GM21737 (cell line): ENCODE measurements at regions not wholly inside any gene's neighbourhood (a gene's known extent, or its start where the extent isn't known, plus 50 kb on each side); places are given as distances from the start of the nearest gene placed in this dataset.
A peak's percentile ranks its signal among the peaks of the same experiment; 100 is the strongest.
"Not testable (repeated sequence)": the region's sequence is repeated elsewhere in the genome, so short reads cannot be mapped to it uniquely, and the experiment has no call there.

Source experiments
- ATAC-seq: cut with Tn5 transposase; IDR thresholded peaks from one replicate; pipeline ENCODE4 v1.9.1; 2021; ENCODE audit warnings: mild to moderate bottlenecking, moderate library complexity; ENCODE audit not compliant: unreplicated experiment

DNA sequence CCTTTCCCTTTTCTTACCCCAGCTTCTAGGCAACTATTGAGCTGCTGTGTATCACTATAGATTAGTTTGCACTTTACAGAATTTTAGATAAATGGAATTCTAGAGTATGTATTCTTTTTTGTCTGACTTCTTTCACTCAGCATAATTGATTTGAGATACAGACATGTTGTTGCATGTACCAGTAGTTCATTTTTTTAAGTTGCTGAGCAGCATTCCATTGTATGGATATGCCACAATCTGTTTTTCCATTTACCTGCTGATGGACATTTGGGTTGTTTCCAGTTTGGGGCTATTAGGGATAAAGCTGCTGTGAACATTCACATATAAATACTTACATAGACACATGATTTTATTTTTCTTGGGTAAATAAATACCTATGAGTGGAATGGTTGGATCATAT, 135.7 kb downstream of the IGF1 start:
- no peak for ATAC-seq

DNA sequence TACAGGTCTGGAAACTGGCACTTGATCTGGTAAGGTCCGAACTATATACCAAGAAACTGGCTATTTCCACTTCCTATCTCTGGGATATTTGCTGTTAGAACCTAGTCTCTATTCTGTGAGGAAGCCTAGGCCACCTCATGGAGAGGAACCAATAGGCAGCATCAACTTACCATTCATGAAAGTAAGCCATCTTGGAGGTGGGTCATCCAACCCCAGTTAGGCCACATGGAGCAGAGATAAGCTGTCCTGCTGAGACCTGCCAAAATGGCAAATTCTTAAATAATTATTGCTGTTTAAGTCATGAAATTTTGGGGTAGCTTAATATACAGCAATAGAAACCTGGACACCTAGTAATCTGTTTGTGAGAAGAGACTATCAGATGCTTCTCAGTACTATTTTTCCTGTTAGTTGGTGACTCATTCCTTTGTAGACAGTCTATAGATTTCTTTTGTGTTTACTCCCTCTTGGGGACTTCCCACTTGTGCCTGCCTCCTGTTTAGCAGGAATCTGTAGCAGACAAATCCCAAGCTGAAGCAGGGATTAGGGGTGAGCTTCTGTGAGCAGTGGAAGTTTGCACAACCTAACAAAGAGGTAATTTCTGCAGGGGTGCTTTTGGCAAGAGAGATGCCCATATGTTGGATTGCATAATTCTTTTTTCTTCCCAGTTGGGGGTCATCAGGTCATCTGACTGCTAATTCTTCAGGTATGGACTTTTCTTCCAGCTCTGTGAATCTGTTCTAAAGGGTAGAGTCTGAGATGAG, 136.8 kb downstream of the IGF1 start:
- ATAC-seq, result no peak

DNA sequence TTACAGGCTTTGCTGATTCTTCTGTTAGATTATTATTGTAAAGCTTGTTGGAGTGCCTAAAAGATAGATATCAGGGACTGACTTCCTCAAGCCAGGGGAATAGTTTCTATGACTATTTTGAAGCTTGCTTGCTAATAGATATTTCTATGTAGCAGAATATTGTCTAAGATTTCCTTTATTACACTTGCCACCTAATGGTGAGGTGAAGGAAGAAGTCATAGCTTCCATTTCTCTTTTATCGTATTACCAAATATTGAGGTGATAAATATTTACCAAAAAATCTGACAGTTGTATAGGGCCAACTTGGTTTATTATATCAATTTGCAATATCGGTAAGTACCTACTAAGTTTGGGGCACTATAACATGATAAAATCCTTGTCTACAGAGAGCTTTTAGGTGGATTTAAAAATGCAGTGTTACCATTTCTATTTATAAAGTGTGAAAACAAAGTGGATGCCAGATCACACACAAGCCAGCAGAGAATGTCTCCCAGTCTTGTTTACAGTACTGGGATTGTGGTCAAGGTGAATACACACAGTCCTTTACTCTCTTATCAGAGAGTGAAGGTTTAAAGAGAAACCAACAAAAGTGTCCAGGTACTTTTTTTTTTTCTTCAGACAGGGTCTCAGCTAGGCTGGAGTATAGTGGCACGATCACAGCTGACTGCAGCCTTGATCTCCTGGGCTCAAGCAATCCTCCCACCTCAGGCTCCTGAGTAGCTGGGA, 137.9 kb downstream of the IGF1 start:
- no peak for ATAC-seq

- ATAC-seq, result no peak
Observed at GRCh38 chr12:102334765-102335164, 137.1 kb upstream of the PMCH start.

GRCh38 chr12:102331419-102331818, 133.8 kb upstream of the PMCH start:
- no peak for ATAC-seq

- ATAC-seq, result no peak
Observed at GRCh38 chr12:102329883-102330282, 132.2 kb upstream of the PMCH start.

DNA sequence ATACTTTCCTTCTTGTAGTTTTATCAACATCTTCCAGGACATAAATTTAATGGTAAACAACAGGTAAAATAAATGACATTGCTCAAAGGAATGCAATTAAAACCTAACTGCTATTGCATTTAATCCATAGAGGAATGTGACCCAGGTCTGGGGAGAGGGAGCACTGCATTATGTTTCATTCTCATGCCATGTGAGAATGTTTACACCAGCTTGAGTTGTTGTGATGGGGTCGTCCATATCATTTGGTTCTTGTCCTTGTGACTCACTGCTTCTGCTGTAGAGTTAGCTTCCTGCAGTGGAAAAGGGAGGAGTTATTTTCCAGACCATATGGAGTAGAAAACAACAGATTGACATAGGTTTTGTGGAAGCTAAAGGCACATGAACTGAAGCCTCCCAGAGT, 129.3 kb upstream of the PMCH start:
- no peak for ATAC-seq

DNA sequence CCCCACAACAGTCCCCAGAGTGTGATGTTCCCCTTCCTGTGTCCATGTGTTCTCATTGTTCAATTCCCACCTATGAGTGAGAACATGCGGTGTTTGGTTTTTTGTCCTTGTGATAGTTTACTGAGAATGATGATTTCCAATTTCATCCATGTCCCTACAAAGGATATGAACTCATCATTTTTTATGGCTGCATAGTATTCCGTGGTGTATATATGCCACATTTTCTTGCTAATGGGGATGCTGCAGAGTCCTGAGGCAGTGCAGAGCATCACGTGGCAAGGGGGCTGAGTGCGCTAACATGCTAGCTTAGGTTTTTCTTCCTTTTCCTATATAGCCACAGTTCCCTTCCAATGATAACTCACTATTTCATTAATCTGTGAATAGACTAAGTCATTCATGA, 127.5 kb upstream of the PMCH start:
- not testable (repeated sequence) for ATAC-seq

DNA sequence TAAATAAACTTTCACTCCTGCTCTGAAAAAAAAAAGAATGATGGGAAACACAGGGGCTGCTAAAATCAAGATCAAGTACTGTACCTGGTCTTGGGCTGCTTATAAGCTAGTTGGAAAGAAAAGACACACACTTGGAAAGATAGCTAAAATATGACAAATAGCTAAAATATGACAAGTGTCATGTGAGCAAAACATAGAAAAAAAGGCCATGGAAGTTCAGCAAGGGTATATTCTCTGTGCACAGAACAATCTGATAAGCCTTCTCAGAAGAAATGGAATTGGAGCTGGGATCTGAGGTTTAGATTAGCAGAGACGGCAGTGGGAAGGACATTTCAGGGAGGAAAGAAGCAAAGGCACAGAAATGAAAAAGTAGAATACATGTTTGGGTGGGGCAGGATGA, 126.2 kb upstream of the PMCH start:
- ATAC-seq, result no peak

- no peak for ATAC-seq
Observed at GRCh38 chr12:102322254-102322653, 124.6 kb upstream of the PMCH start.

DNA sequence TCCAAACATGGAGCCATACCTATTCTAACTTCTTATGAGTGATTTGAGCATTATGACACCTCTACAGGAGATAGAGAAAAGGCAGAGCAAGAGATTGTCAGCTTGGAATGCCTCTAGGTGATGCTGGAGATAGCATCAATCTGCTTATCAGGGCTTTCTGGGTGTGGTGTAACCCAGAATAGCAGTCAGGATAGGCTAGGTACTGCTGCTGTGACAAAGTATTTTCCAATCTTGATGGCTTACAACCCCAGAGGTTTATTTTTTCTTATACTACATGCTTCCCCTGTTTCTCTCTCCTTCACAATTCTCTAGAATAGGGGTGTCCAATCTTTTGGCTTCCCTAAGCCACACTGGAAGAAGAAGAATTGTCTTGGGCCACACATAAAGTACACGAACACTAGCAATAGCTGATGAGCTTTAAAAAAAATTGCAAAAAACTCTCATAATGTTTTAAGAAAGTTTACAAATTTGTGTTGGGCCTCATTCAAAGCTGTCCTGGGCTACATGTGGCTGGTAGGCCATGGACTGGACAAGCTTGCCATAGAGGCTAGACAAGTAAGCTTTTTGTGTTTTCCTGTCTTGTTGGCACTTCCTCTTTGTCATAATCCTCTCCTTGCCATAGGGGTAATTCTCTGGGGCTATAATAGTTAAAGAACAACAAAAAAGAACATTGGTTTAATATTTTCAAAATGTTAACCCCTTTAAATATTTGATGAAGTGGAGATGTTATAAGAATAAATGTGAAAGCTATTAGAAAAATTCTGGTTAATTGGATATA, 123.9 kb upstream of the PMCH start:
- ATAC-seq, result no peak

GRCh38 chr12:102317155-102317554, 119.5 kb upstream of the PMCH start:
- ATAC-seq, result no peak

DNA sequence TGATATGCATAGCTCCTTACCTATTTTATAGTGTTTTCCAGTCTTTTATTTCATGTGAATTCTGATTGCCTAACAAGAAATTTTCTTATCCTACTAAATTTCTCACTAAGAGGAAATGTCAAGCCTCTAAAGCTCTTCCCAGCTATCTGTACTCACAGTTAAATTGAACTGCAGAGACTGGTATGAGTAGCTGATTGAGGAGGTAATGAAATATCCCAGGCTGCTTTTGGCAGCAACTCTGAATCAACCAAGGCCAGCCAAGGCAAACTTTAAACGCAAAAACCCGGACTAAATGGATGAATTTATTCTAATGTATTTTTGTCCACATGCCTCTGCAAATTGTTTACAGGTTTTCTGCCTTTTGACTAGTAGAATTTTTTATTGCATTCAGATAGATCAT, 119.1 kb upstream of the PMCH start:
- no peak for ATAC-seq

DNA sequence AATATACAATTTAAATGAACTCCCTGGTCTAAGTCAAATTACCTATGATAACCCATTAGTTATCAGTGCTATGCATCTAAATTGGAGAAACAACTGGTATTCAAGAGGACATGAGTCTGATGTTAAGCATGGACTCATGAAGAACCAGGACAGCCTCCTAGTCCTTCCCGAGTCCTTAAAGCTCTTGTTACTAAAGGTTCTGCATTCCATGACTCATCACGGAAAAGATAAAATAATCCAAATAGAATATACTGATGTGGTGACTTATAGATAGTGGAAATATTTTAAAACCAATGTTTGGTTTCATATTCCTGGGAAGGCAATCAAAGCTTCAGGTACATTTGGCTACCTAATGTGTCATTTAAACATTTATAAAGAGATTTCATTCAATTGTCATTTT, 117.2 kb upstream of the PMCH start:
- ATAC-seq, result no peak

- not testable (repeated sequence) for ATAC-seq
Observed at GRCh38 chr12:102313116-102313971, 115.7 kb upstream of the PMCH start.

GRCh38 chr12:102305486-102305885, 107.9 kb upstream of the PMCH start:
- ATAC-seq, result no peak

GRCh38 chr12:102304667-102305066, 107.0 kb upstream of the PMCH start:
- not testable (repeated sequence) for ATAC-seq

DNA sequence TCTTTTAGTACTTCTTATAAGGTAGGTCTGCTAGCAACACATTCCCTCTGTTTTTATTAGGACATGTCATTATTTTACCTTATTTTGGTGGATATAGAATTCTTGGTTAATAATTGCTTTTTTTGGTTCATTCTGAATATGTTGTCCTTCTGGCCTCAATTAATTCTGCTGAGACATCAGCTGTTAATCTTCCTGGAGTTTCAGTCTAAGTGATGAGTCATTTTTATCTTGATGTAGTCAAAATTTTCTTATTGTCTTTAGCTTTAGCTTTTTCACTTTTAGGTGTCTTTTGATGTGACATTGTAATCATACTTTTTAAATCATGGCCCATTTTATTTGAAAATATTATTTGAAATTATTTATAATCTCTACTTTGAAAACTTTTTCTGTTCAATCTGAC, 104.9 kb upstream of the PMCH start:
- ATAC-seq, result no peak

DNA sequence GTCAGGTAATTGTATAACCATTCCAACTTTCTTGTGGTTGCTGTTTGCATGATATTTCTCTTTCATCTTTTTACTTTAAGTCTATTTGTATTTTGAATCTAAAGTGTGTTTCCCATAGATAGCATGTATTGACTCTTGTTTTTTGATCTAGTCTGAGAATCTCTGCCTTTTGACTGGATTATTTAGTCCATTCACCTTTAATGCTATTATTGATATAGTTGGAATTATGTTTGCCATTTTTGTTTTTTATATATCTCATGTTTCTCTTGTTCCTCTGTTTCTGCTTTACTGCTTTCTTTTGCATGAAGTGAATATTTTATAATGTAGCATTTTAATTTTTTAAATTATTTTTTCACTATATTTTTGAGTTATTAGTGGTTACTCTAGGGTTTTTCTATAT, 103.9 kb upstream of the PMCH start:
- ATAC-seq, result no peak

DNA sequence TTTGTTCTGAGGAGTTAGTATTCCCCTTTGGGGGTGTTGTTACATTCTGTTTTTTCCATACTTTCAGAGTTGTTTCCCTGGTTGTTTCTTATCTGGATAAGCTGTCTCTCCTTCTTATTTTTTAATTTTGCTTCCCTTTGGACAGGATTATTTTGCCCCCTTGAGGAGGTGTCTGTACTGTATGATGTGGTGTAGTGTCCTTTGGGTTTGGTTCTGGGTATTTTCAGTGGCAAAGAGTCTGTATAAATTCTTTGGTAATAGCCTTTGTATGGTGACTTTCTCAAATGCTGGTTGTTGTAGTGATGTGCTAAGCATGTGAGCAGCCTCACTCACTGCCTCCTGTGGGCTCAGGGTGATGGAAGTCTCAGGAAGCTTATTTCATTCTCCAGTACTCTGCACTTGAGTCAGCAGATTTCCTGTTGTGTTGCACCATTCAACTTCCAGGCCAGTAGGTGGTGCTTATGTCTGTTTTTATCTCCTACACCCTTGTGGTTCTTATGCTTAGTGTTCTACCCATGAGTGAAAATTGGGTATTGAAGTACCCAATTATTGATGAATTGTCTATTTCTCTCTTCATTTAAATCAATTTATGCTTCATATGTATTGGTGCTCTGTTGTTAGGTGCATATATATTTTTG, 103.3 kb upstream of the PMCH start:
- ATAC-seq, result peak; percentile 78
